PC-3 (cell line): ENCODE measurements at regions not wholly inside any gene's neighbourhood (a gene's known extent, or its start where the extent isn't known, plus 50 kb on each side); places are given as distances from the start of the nearest gene placed in this dataset.

Experiments used
- CTCF ChIP-seq: fragments of 300-600 bp; sonication (generic); conservative IDR thresholded peaks from 2 replicates; pipeline ENCODE4 v1.5.1; 2017; ENCODE audit warnings: antibody characterized with exemption, low read depth, mild to moderate bottlenecking, low read length
- EZH2phosphoT487 ChIP-seq: fragments of 300-600 bp; sonication (generic); IDR thresholded peaks from 2 replicates; pipeline ENCODE4 v1.6.1; 2018; ENCODE audit warnings: mild to moderate bottlenecking, antibody characterized with exemption, low read length, borderline replicate concordance

- TF ChIP-seq CTCF (no peak), EZH2phosphoT487 (no peak)
Measured at GRCh38 chr10:113402602-113403001, 150.3 kb upstream of the HABP2 start.
